Endothelial cell of umbilical vein (primary cell): ENCODE measurements at regions not wholly inside any gene's neighbourhood (a gene's known extent, or its start where the extent isn't known, plus 50 kb on each side); places are given as distances from the start of the nearest gene placed in this dataset.

Experiments
- BruUV-seq: library from RNA; stranded (reverse); fragments of 400-500 nt; replicated peaks from 2 replicates; lab custom pipeline; 2021; lab: Mats Ljungman, UMichigan
- CTCF ChIA-PET: fragments of 300-600, 350-600 bp; sonication (Branson Sonifier 250); formaldehyde crosslinking; loops from one replicate; lab custom pipeline; 2021; ENCODE audit warnings: antibody characterized with exemption, inconsistent platforms; lab: Charles Lee
- POLR2A ChIA-PET: fragments of 300-600, 350-600 bp; sonication (Branson Sonifier 250); formaldehyde crosslinking; loops from one replicate; lab custom pipeline; 2021; ENCODE audit warnings: antibody characterized with exemption, inconsistent platforms; lab: Charles Lee
- DNase-seq: peaks from one replicate; pipeline ENCODE4 v3.0.0-alpha.2; 2011; ENCODE audit warnings: low read depth, low spot score
- FAIRE-seq: peaks from 2 replicates; lab custom pipeline; 2011; peaks lifted over from hg19 to GRCh38; lab: Jason Lieb, UNC
- H2AFZ ChIP-seq: 2 replicates; pipeline ENCODE4 v1.6.0; 2012; ENCODE audit warnings: low read depth, low read length, control low read depth, inconsistent platforms
- H3K27ac ChIP-seq: 2 replicates; pipeline ENCODE4 v1.5.1; 2011; ENCODE audit warnings: low read depth, mild to moderate bottlenecking, control low read depth, low read length, moderate library complexity; ENCODE audit not compliant: insufficient read depth
- H3K27me3 ChIP-seq, 2 experiments: 2 replicates each; pipeline versions ENCODE4 v1.6.0 to v1.6.1; 2011; ENCODE audit warnings: low read length in 2 of 2, mixed read lengths in 1 of 2; ENCODE audit not compliant: control insufficient read depth in 2 of 2, insufficient read depth in 2 of 2
- H3K36me3 ChIP-seq, 2 experiments: 2 replicates in 1 of 2; 3 replicates in 1 of 2; pipeline ENCODE4 v1.5.1; 2011; ENCODE audit warnings: low read length in 2 of 2, mild to moderate bottlenecking in 1 of 2, moderate library complexity in 1 of 2; ENCODE audit not compliant: control insufficient read depth in 2 of 2, insufficient read depth in 2 of 2; ENCODE audit errors: extremely low read depth in 1 of 2
- H3K4me1 ChIP-seq: 3 replicates; pipeline ENCODE4 v1.5.1; 2011; ENCODE audit warnings: mild to moderate bottlenecking, low read length; ENCODE audit not compliant: control insufficient read depth, insufficient read depth; ENCODE audit errors: extremely low read depth
- H3K4me2 ChIP-seq: 2 replicates; pipeline ENCODE4 v1.6.1; 2011; ENCODE audit warnings: low read length, control low read depth, mixed read lengths; ENCODE audit not compliant: insufficient read depth
- H3K4me3 ChIP-seq, 3 experiments: fragments of 200-600 bp in 1 of 3; sonication (generic), shearing (Covaris generic) in 1 of 3; replicated peaks in 1 of 3; 2 replicates each; pipeline ENCODE4 v1.5.1; 2011 to 2016; ENCODE audit warnings: control low read depth in 3 of 3, low read length in 3 of 3, mild to moderate bottlenecking in 2 of 3, inconsistent platforms in 1 of 3, low read depth in 1 of 3, moderate library complexity in 1 of 3; ENCODE audit not compliant: insufficient read depth in 1 of 3
- H3K79me2 ChIP-seq: 2 replicates; pipeline ENCODE4 v1.6.0; 2012; ENCODE audit warnings: low read length, inconsistent platforms; ENCODE audit not compliant: control insufficient read depth, insufficient read depth
- H3K9ac ChIP-seq: replicated peaks from 2 replicates; pipeline ENCODE3; 2011; ENCODE audit warnings: low read length, control low read depth; ENCODE audit not compliant: insufficient read depth; ENCODE audit errors: extremely low read depth
- H3K9me1 ChIP-seq: replicated peaks from 3 replicates; pipeline ENCODE4 v1.6.0; 2011; ENCODE audit warnings: mild to moderate bottlenecking, low read length; ENCODE audit not compliant: control insufficient read depth, insufficient read depth; ENCODE audit errors: extremely low read depth
- H3K9me3 ChIP-seq: replicated peaks from 2 replicates; pipeline ENCODE4 v1.5.1; 2012; ENCODE audit warnings: low read length, inconsistent platforms; ENCODE audit not compliant: control insufficient read depth, insufficient read depth
- H4K20me1 ChIP-seq: replicated peaks from 2 replicates; pipeline ENCODE3; 2011; ENCODE audit warnings: mild to moderate bottlenecking, low read length; ENCODE audit not compliant: control insufficient read depth, insufficient read depth; ENCODE audit errors: extremely low read depth
- CTCF ChIP-seq, 2 donors: IDR thresholded peaks; 1 replicate in 1 of 2; 2 replicates in 1 of 2; pipeline ENCODE4 v1.5.1; 2011; ENCODE audit warnings: low read length in 2 of 2, mild to moderate bottlenecking in 2 of 2, moderate library complexity in 2 of 2, control low read depth in 1 of 2, inconsistent platforms in 1 of 2, low read depth in 1 of 2; ENCODE audit not compliant: insufficient read depth in 1 of 2; ENCODE audit errors: extremely low read depth in 1 of 2
- FOS ChIP-seq: IDR thresholded peaks from 2 replicates; pipeline ENCODE4 v1.6.1; 2011; ENCODE audit warnings: mild to moderate bottlenecking, low read length, moderate library complexity, borderline replicate concordance; ENCODE audit not compliant: insufficient read depth
- GATA2 ChIP-seq: IDR thresholded peaks from 2 replicates; pipeline ENCODE4 v1.7.0; 2011; ENCODE audit warnings: low read depth, mild to moderate bottlenecking, moderate library complexity, mixed read lengths, low read length; ENCODE audit not compliant: insufficient read length, insufficient read depth
- MAX ChIP-seq: IDR thresholded peaks from 2 replicates; pipeline ENCODE4 v1.6.1; 2011; ENCODE audit not compliant: insufficient read depth, insufficient read length
- MYC ChIP-seq: IDR thresholded peaks from one replicate; pipeline ENCODE4 v1.6.1; 2011; ENCODE audit warnings: mild to moderate bottlenecking, low read depth, low read length
- POLR2A ChIP-seq: IDR thresholded peaks from 2 replicates; pipeline ENCODE4 v1.6.1; 2012; ENCODE audit warnings: low read depth, mild to moderate bottlenecking, control low read depth, low read length
- POLR2AphosphoS5 ChIP-seq: IDR thresholded peaks from 2 replicates; pipeline ENCODE4 v1.6.1; 2012; ENCODE audit warnings: low read depth, mild to moderate bottlenecking, control low read depth, low read length, moderate library complexity; ENCODE audit not compliant: insufficient read depth
- dilution Hi-C: fragments of 300-500 bp; cut with MboI; formaldehyde crosslinking; loops from one replicate; pipeline ENCODE4 v1.15.0; 2019; ENCODE audit warnings: low sequenced_read_pairs; ENCODE audit not compliant: extremely low pct_ligation_motif_present
- intact Hi-C: fragments of 100-400 bp; cut with micrococcal nuclease; formaldehyde crosslinking; loops from one replicate; pipeline ENCODE4 v1.10.0; 2022

GRCh38 chr4:23169608-23170311, 477.0 kb downstream of the GBA3 start:
- Histone ChIP-seq H3K4me3 (no peak overlapping the region), H3K9me3 (no peaks in the 10 kb centered on the region), H3K9ac (no peak overlapping the region), H3K27ac (no peak overlapping the region), H3K79me2 (no peaks in the 10 kb centered on the region), H2AFZ (no peak overlapping the region), H4K20me1 (no peaks in the 10 kb centered on the region), H3K9me1 (no peaks in the 10 kb centered on the region), H3K36me3 (no peaks in the 10 kb centered on the region), H3K4me1 (no peaks in the 10 kb centered on the region), H3K27me3 (no peaks in the 10 kb centered on the region), H3K4me2 (no peak overlapping the region)
- intact Hi-C loops (no loop called here), dilution Hi-C loops (no loop called here)
- DNase-seq (no peak), FAIRE-seq (no peak)
- no peak for TF ChIP-seq MAX
- TF ChIP-seq POLR2AphosphoS5 = no peak
- no peak for TF ChIP-seq FOS
- no peak for TF ChIP-seq CTCF (IDR thresholded peaks at IDR 0.05; ENCODE audit: extremely low read depth in 1 of 2, insufficient read depth in 1 of 2, low read depth in 1 of 2, low read length in 2 of 2)
- TF ChIP-seq MYC = no peak
- no peak for TF ChIP-seq GATA2
- no peak for TF ChIP-seq POLR2A
- BruUV-seq = no TSS peak
- POLR2A ChIA-PET = no interaction called here
- CTCF ChIA-PET = no interaction called here
